ENCODE measurements at regions not wholly inside any gene's neighbourhood (a gene's known extent, or its start where the extent isn't known, plus 50 kb on each side); places are given as distances from the start of the nearest gene placed in this dataset.
"Not testable (repeated sequence)": the region's sequence is repeated elsewhere in the genome, so short reads cannot be mapped to it uniquely, and the experiment has no call there.

DNA sequence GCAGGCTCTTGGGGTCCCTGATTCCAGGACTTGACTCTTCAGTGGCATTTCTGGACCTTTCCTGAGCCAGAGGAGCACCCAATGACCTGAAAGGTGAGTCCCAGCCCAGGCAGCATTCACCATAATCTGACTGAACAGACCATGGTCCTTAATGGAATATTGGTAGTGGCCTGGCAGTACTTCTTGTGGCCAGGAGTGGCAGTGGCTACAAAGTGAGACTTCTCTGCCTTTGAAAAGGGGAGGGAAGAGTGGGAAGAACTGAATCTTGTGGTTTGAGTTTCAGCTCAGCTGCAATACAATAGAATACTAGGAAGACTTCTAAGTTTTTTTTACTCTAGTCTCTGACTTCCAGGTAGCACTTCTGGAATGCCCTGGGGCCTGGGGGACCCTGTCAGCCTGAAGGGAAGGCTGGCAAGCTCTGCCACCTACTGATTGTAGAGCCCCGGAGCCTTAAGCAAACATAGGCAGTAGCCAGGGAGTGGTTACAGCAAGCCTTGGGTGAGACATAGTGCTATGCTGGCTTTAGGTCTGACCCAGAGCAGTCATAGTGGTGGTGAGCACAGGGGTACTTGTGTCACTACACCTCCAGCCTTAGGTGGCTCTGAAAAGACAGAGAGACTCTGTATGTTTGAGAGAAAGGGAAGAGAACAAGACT, 674.2 kb upstream of the MANEA start:
- DNase-seq: no peak

DNA sequence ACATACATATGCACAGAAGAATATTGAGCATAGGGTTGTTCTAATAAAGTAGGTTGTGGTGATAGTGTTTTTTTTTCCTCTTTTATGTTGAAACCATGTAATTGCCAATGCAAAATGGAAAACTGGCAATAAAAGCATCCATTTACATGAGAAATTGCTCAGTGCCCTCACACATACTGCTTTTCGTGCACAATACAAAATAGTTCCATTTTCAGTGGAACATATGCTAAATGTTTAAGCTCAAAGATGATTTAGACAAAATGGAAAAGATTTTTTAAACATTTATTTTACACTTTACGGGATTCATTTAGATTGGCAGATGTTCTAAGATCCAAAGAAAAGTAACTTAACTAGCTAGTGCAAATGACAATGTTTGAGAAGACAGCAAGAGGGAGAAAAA, 678.1 kb upstream of the MANEA start:
- DNase-seq: no peak

DNA sequence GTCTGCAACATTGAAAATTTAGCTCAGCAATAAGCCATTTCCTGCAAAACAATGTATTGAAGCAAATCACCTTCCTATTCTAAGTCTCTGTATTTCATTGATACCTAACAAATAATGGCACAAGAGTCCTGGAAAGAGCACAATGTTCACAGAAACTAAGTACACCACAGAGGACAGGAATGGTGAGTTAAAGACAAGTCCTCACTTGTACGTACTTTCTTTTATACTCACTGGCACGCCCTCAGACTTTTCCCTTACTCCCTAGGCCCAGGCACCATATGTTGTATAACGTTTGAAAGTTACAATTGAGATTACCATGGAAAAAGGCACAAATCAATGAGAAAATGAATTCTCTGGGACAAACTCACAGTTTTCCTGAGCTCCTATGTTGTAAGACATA, 683.0 kb upstream of the MANEA start:
- peak; percentile 3 for DNase-seq

DNA sequence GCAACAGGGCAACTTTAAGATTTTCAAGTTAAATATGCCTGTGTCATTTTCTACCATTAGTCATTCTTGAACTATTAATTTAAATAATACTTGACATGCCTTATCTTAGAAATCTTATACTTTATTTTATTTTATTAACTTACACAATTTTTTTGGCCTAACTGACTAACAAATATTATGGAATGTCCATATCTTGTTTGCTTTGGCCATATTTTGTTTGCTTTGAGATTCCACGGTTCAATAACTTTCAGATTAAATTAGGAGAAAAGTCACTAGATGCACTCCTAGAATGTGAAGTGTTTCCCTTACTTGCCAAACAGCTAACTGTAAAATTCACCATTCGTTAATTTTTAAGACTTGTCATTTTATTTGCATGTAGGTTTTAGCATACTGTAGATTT, 684.0 kb upstream of the MANEA start:
- no peak for DNase-seq

DNA sequence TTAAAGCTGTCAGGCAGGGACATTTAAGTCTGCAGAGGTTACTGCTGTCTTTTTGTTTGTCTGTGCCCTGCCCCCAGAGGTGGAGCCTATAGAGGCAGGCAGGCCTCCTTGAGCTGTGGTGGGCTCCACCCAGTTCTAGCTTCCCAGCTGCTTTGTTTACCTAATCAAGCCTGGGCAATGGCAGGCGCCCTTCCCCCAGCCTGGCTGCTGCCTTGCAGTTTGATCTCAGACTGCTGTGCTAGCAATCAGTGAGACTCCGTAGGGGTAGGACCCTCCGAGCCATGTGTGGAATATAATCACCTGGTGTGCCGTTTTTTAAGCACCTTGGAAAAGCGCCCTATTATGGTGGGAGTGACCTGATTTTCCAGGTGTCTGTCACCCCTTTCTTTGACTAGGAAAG, 703.5 kb upstream of the MANEA start:
- DNase-seq: not testable (repeated sequence)

DNA sequence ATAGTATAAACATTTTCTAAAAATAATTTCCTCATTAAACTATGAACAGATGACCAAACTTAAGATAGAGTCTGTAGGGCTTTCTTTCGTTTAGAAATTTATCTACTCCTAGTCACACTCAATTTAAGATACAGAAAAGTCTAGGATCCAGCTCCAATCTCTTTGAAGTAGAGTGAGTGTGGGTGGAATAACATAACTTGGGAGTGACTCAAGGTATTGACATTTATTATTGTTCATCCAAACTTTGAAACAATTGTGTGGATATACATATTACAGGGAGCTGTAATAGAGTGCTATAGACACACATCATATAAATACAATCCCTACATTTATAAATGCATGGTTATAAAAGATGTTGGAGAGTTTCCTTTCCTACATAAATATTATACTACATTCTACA, 715.2 kb upstream of the MANEA start:
- DNase-seq: no peak

DNA sequence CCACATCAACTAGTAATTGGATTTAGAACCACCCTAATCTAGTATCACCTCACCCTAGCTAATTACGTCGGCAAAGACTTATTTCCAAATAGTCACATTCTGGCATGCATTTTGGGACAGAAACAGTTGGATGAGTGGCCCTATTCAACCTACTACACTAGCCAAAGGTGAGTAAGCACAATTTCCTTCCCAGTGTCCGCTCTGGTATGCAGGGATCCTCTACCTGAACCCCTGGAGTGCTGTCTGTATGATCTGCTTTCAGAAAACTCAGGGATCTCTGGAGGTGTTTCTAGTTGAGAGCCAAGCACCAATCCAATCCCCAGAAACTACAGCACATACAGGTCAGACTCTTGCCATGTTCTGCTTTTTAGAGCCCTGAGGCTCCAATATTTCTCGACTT, 717.4 kb upstream of the MANEA start:
- DNase-seq: no peak

DNA sequence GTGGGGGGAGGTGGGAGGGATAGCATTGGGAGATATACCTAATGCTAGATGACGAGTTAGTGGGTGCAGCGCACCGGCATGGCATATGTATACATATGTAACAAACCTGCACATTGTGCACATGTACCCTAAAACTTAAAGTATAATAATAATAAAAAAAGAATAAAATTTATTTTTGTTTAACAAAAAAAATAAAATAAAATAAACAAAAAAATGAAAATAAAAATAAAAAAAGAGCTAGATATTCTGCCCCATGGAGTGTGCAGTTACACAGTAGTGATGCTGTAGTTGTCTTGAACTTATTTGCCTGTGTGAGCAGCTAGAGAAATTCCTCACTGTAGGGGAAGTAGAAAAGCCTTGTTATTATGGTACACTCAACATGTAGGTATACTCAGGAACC, 720.3 kb upstream of the MANEA start:
- not testable (repeated sequence) for DNase-seq

DNA sequence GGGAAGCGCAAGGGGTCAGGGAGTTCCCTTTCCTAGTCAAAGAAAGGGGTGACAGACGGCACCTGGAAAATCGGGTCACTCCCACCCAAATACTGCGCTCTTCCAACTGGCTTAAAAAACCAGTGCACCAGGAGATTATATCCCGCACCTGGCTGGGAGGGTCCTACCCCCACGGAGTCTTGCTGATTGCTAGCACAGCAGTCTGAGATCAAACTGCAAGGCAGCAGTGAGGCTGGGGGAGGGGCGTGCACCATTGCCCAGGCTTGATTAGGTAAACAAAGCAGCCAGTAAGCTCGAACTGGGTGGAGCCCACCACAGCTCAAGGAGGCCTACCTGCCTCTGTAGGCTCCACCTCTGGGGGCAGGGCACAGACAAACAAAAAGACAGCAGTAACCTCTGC, 726.0 kb upstream of the MANEA start:
- DNase-seq: not testable (repeated sequence)

DNA sequence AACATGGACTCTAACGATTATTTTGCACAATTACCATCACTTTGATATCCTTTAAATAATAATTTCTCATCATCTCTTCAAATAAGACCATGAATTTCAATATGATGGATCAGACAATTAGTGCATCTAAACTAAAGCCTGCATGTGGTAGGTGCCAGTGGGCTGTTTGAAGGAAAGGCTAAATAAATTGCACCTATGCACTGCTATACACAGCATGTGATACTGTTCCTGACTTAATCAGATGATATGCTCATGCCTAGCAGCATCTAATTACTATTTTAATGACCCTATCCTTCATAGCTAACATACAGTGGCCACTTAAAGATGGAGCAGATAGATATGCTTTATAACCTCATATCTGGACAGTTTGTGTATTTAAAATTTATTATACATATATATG, 731.6 kb upstream of the MANEA start:
- no peak for DNase-seq

DNA sequence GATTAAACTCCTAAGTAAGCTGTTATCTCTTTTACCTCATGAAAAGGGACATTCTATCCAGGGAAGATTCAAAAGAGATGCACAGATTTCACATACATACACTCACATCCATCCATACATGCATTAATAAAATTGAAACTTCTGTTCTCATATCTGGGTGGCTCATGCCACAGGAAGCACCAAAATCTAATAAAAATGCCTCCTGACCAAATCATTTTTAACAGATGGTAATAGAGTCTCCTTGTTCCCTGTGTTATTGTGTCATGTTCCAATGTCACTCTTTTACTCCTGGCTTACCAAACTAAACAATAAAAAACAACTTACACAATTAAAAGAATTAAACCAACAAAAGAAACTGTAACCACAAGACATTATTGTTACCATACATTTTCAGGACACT, 742.1 kb upstream of the MANEA start:
- no peak for DNase-seq

DNA sequence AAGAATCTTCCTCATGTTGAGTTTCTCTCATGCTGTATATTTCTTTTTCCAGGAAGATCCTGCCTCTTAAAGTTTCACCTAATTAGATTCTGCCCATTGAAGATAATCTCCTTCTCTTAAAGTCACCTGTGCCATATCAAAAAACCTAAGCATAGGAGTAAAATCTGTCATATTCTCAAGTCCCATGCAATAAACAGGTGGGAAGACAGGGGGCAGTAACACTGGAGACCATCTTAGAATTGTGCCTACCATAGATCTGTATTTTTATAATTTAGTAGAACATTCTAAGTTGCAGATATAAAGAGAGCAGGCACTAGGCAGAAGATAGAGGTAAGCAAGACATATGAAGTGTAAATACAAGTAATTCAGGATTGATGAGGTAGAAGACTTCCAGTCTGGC, 763.5 kb upstream of the MANEA start:
- DNase-seq: no peak

DNA sequence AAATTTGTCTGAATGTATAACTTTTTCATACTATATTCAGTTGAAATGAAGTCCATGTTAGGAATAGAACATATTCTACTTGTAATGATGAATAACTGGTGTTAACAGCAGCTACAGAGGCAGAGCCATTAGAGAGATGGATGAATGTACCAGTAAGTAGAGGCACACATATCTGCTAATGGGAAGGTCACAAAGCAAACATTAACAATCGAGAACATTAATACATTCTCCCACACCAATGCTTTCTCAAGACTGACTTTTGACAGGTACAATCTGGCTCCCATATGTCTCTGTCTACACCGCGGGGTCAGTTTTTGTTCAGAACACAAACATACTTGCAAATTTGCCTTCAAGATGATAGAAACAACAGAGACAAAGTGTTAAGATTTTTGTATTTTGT, 776.0 kb upstream of the MANEA start:
- no peak for DNase-seq

DNA sequence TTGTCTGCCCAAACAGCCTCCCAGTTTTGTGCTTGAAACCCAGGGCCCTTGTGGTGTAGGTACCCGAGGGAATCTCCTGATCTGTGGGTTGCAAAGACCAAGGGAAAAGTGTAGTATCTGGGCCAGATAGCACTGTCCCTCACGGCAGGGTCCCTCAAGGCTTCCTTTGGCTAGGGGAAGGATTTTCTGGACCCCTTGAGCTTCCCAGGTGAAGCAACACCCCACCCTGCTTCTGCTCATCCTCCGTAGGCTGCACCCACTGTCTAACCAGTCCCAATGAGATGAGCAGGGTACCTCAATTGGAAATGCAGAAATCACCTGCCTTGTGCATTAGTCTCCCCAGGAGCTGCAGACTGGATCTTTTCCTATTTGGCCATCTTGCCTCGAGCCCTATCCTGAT, 791.8 kb upstream of the MANEA start:
- no peak for DNase-seq

DNA sequence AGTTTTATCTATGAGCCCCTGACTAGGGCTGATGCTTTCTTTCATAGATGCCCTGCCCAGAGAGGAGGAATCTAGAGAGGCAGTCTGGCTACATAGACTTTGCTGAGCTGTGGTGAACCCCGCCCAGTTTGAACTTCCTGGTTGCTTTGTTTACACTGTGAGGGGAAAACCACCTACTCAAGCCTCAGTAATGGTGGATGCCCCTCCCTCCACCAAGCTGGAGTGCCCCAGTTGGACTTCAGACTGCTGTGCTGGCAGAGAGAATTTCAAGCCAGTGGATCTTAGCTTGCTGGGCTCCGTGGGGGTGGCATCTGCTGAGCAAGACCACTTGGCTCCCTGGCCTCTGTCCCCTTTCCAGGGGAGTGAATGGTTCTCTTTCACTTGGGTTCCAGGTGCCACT, 792.3 kb upstream of the MANEA start:
- DNase-seq: not testable (repeated sequence)

DNA sequence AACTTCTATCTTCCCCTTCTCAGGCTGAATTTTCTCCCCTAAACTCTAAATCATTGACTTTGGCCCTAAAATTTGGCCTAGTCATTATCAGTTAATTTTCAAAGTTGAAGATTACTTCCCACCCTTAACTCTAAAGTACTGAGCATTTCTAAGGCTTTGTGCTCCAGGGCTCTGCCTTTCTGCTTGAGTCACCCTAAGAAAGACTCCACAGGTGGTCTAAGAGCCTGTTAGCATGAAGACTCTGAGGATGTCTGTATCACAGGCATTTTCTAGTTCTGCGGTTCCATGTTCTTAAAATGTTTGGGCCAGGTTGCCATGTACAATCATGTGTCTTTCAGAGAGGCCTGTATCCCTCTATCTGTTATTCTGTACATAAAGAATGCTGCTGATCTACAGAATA, 808.1 kb upstream of the MANEA start:
- no peak for DNase-seq

DNA sequence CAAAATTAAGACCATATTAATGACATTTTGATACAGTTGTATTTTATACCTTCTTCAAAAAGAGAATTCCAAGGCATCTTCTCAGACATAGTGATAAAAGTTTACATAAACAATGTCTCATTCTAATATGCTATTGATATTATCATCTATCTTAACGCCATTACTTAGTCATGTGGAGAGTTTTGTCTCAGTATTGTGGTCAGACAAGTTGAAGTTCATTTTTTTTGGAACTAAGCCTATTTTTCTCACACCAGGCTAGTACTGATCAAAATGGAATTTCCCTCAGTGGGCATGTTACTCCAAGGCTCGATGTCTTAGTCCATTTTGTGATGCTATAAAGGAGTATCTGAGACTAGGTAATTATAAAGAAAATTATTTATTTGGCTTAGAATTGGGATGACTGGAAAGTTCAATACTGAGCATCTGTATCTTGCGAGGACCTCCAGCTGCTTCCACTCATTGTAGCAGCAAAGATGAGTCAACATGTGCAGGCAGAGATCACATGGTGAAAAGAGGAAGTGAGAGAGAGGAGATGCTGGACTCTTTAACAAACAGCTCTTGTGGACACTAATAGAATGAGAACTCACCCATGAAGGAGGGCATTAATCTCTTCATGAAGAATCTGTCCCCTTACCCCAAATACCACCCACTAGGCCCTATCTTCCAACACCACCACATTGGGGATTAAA, 825.5 kb upstream of the MANEA start:
- DNase-seq: no peak

DNA sequence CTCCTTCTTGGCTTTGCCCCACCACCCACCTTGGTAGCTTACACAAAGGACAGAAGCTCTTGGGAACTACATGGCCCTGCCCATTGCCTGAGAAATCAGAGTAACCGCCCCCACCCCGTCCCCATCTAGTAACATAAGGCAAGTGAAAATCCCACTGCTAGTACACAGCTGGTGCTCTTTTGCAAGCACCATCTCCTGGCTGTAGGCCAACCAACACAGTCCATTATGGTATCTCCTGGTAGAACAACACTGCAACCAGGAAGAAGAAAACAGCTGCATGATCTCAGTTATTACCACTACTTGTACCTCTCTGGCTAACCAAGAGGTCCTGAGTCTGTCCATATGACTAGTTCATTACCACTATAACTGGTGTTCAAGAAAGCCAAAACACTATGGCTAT, 841.1 kb upstream of the MANEA start:
- DNase-seq: peak; percentile 5

DNA sequence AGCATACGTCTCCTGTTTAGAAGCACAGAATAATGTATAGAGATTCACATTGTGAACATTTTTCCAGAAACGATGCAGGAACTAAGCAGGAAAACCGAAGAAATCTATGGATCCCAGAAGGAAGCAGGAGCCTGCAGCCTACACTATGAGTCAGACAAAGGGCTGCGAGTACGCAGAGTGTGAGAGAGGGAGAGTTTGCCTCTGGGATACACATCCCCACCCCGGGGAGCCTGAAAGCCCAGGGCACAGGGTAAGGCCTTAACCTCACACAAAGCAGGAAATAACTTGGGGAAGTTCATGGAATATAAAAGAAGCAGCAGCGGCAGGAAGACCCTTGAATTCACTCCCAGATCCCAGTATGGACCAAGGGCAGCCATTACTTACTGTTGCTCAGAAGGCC, 842.1 kb upstream of the MANEA start:
- no peak for DNase-seq

DNA sequence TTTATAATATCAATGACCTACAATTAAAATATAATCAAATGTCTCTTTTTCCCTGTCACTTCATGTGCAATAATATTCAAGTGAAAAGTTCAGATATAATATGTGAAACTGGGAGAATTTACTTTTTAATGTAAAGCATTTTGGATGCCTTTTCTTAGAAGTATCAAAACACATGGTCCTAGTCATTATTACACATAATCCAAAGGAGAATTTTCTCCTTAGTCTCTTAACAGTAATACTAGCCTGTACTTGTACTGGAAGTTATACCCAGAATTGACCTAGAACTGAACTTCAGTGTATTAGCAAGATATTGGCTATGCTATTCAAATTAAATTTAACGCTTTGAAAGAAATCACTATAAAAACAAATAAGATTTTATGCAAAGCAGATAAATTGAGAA, 842.6 kb upstream of the MANEA start:
- DNase-seq: no peak

DNA sequence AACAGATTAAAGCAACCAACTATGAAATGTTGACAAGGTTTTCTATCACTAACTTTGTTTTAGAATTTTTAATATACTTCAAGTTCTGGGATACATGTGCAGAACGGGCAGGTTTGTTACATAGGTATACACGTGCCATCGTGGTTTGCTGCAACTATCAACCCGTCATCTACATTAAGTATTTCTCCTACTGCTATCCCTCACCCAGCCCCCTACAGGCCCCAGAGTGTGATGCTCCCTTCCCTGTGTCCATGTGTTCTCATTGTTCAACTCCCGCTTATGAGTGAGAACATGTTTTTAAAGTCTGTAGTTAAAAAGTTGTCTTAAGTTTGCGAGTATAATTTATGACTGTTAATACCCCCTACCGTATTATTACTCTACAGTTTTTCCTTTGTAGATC, 844.3 kb upstream of the MANEA start:
- DNase-seq: no peak

DNA sequence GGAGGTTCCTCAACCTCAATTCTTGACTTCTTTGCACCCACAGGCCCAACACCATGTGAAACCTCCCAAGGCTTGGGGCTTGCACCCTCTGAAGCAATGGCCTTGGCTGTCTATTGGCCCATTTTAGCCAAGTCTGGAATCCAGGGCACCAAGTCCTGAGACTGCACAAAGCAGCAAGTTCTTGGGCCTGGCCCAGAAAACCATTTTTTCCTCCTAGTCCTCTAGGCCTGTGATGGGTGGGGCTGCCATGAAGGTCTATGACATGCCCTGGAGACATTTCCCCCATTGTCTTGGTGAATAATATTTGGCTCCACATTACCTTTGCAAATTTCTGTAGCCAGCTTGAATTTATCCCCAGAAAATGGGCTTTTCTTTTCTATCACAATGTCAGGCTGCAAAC, 849.6 kb upstream of the MANEA start:
- no peak for DNase-seq

DNA sequence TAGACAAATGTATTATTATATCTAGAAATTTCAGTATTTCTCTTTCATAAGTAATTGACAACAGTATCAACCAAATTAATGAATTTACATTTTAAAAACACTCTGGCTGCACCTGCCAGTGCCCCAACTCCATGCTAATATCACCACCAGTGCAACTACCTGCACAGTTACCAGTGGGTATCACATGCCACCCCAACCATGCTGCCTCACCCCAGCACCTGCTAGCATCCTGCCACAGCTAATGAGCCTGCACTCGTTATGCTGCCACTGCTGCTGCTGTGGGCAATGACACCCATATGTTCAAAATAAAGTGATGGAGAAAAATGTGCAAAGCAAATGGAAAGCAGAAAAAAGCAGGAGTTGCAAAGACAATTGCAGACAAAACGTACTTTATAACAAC, 855.9 kb upstream of the MANEA start:
- no peak for DNase-seq

DNA sequence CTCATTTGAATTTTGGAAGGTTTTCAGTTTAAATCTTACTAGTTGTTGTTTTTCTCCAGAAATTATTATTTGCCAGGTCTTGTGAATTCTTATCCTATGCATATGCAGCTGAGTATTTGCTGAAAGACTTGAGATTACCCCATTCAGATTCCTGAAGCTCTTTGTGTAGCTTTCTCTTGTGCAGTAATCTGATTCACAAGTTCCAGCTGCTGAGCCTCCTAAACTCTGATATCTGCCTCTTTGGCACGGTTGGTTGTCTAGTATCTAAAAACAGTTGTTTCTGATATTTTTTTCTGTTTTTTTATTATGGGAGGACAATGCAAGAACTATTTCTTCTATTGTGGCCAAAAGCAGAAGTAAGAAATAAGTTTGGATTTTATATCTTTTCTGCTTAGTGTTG, 863.9 kb upstream of the MANEA start:
- no peak for DNase-seq

DNA sequence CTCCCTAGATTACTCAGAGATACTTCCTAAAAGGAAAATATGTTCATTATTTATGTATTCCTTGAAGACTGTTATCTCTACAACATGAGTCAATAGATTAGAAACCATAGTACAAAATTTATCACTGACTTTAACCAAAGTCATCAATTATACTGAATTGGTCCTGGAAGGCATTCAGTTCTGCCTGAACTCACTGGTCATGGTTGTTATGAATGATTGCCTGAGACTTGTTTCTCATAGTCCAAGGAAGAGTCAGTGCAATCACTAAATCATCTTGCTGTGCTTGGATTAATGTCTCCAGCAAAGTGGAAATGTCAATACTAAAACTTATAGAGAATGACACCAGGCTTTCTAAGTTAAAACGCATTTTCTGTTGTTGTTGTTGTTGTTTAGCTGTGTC, 878.6 kb upstream of the MANEA start:
- no peak for DNase-seq
